Caco-2 (cell line): ENCODE measurements at regions not wholly inside any gene's neighbourhood (a gene's known extent, or its start where the extent isn't known, plus 50 kb on each side); places are given as distances from the start of the nearest gene placed in this dataset.
"Not testable (repeated sequence)": the region's sequence is repeated elsewhere in the genome, so short reads cannot be mapped to it uniquely, and the experiment has no call there.

ENCODE experiments used
- BruUV-seq: library from RNA; stranded (reverse); fragments of 400-500 nt; replicated peaks from 2 replicates; lab custom pipeline; 2021; lab: Mats Ljungman, UMichigan
- CTCF ChIA-PET: fragments of 300-600 bp; sonication (Branson Sonifier 250); formaldehyde crosslinking; loops from one replicate; lab custom pipeline; 2022; ENCODE audit warnings: antibody characterized with exemption; lab: Charles Lee
- POLR2A ChIA-PET: fragments of 300-600 bp; sonication (Branson Sonifier 250); formaldehyde crosslinking; loops from one replicate; lab custom pipeline; 2022; ENCODE audit warnings: antibody characterized with exemption; lab: Charles Lee
- DNase-seq, 2 experiments: peaks; one replicate each; pipeline versions ENCODE4 v3.0.0 to v3.0.0-alpha.2; 2020 to 2022
- H3K27me3 ChIP-seq: replicated peaks from 2 replicates; pipeline ENCODE4 v1.6.0; 2011; ENCODE audit warnings: low read length; ENCODE audit not compliant: control insufficient read depth, insufficient read depth
- H3K36me3 ChIP-seq: 2 replicates; pipeline ENCODE4 v1.5.1; 2011; ENCODE audit warnings: low read length; ENCODE audit not compliant: control insufficient read depth, insufficient read depth
- H3K4me1 ChIP-seq: fragments of 250-450 bp; sonication (Bioruptor Pico); 2 replicates; pipeline ENCODE4 v1.5.1; 2020; ENCODE audit warnings: mild to moderate bottlenecking
- H3K4me3 ChIP-seq: 2 replicates; pipeline ENCODE4 v1.5.1; 2011; ENCODE audit warnings: low read depth, mild to moderate bottlenecking, control low read depth, low read length
- H3K9me3 ChIP-seq: fragments of 250-450 bp; sonication (Bioruptor Pico); 2 replicates; pipeline ENCODE4 v1.5.1; 2020; ENCODE audit warnings: mild to moderate bottlenecking, moderate library complexity
- H3K27ac Mint-ChIP-seq: one replicate; pipeline ENCODE4 v1.8.0; 2022; ENCODE audit warnings: mixed read lengths; ENCODE audit not compliant: unreplicated experiment
- H3K27me3 Mint-ChIP-seq: one replicate; pipeline ENCODE4 v1.8.0; 2022; ENCODE audit warnings: mixed read lengths; ENCODE audit not compliant: insufficient read depth, unreplicated experiment
- H3K36me3 Mint-ChIP-seq: one replicate; pipeline ENCODE4 v1.8.0; 2022; ENCODE audit warnings: mild to moderate bottlenecking, mixed read lengths; ENCODE audit not compliant: insufficient read depth, unreplicated experiment
- H3K4me1 Mint-ChIP-seq: one replicate; pipeline ENCODE4 v1.8.0; 2022; ENCODE audit warnings: low read depth, mixed read lengths; ENCODE audit not compliant: unreplicated experiment
- H3K4me3 Mint-ChIP-seq: one replicate; pipeline ENCODE4 v1.8.0; 2022; ENCODE audit warnings: mild to moderate bottlenecking, moderate library complexity, mixed read lengths; ENCODE audit not compliant: unreplicated experiment
- H3K9me3 Mint-ChIP-seq: one replicate; pipeline ENCODE4 v1.8.0; 2022; ENCODE audit warnings: mixed read lengths; ENCODE audit not compliant: unreplicated experiment
- intact Hi-C: fragments of 100-400 bp; cut with micrococcal nuclease; formaldehyde crosslinking; loops from one replicate; pipeline ENCODE4 v1.10.0; 2022; ENCODE audit not compliant: unreplicated experiment

- DNase-seq, H3K4me3 ChIP-seq, H3K4me1 Mint-ChIP-seq, H3K27me3 Mint-ChIP-seq, H3K9me3 ChIP-seq, H3K4me1 ChIP-seq, intact Hi-C loops, H3K36me3 Mint-ChIP-seq, H3K36me3 ChIP-seq, H3K27me3 ChIP-seq, H3K27ac Mint-ChIP-seq, CTCF ChIA-PET, POLR2A ChIA-PET, H3K9me3 Mint-ChIP-seq, BruUV-seq, H3K4me3 Mint-ChIP-seq: not testable (repeated sequence)
Observed at GRCh38 chr7:76683631-76684030, 56.6 kb upstream of the POMZP3 start.

GRCh38 chr7:76681810-76682209, 54.7 kb upstream of the POMZP3 start:
- intact Hi-C loops = not testable (repeated sequence)

GRCh38 chr7:76679174-76679573, 52.1 kb upstream of the POMZP3 start:
- CTCF ChIA-PET, H3K36me3 Mint-ChIP-seq, H3K36me3 ChIP-seq, H3K27me3 Mint-ChIP-seq, DNase-seq, H3K9me3 Mint-ChIP-seq, H3K4me3 Mint-ChIP-seq, H3K4me1 ChIP-seq, H3K9me3 ChIP-seq, POLR2A ChIA-PET, H3K27me3 ChIP-seq, H3K4me3 ChIP-seq, intact Hi-C loops, H3K4me1 Mint-ChIP-seq, BruUV-seq, H3K27ac Mint-ChIP-seq: not testable (repeated sequence)

More at GRCh38 chr7:76681810-76682209, 54.7 kb upstream of the POMZP3 start:
- H3K4me1 Mint-ChIP-seq, H3K36me3 Mint-ChIP-seq, CTCF ChIA-PET, POLR2A ChIA-PET, H3K4me1 ChIP-seq, BruUV-seq, H3K4me3 Mint-ChIP-seq, H3K9me3 Mint-ChIP-seq, H3K27ac Mint-ChIP-seq, H3K27me3 ChIP-seq, H3K9me3 ChIP-seq, DNase-seq, H3K4me3 ChIP-seq, H3K36me3 ChIP-seq, H3K27me3 Mint-ChIP-seq: not testable (repeated sequence)

GRCh38 chr7:76678500-76678899, 51.4 kb upstream of the POMZP3 start:
- H3K27me3 Mint-ChIP-seq, DNase-seq, H3K4me3 ChIP-seq, H3K36me3 ChIP-seq, BruUV-seq, H3K4me1 Mint-ChIP-seq, H3K9me3 ChIP-seq, H3K4me3 Mint-ChIP-seq, intact Hi-C loops, H3K27ac Mint-ChIP-seq, POLR2A ChIA-PET, H3K9me3 Mint-ChIP-seq, H3K4me1 ChIP-seq, H3K27me3 ChIP-seq, CTCF ChIA-PET, H3K36me3 Mint-ChIP-seq: not testable (repeated sequence)

GRCh38 chr7:76676890-76677289, 49.8 kb upstream of the POMZP3 start:
- H3K4me1 ChIP-seq, intact Hi-C loops, H3K4me3 Mint-ChIP-seq, H3K27me3 Mint-ChIP-seq, POLR2A ChIA-PET, DNase-seq, H3K9me3 Mint-ChIP-seq, H3K36me3 Mint-ChIP-seq, H3K36me3 ChIP-seq, H3K4me3 ChIP-seq, H3K4me1 Mint-ChIP-seq, CTCF ChIA-PET, H3K9me3 ChIP-seq, H3K27ac Mint-ChIP-seq, H3K27me3 ChIP-seq, BruUV-seq: not testable (repeated sequence)
